ENCODE measurements at regions not wholly inside any gene's neighbourhood (a gene's known extent, or its start where the extent isn't known, plus 50 kb on each side); places are given as distances from the start of the nearest gene placed in this dataset.

DNA sequence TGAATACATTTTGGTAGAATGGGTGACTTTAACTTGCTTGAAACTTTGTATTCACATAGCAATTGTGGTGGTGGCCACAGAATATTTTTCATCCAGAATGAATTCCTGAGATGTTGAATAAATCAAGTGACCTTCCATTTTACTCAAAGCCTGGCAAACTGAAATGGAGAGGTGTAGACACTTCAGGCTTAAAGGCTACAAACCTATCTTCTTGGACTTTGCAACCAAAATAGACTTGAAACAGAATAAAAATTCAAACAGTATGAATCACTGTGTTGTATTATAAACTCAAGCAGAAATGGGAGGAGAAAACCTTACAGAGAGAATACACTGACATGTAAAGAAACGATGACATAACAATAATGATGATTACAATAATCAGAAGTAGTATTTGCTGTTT is 371.6 kb downstream of the BCKDHB start:
- intact Hi-C loops (cut with micrococcal nuclease), result no loop called here
- Histone ChIP-seq H3K9me3 (replicated peaks in 1 of 2; ENCODE audit: control insufficient read depth in 1 of 2, insufficient read depth in 1 of 2, low read length in 2 of 2) (no peaks in the 10 kb centered on the region), H3K79me2 (ENCODE audit: insufficient read depth, low read length) (no peaks in the 10 kb centered on the region), H3K9ac (ENCODE audit: insufficient read depth, low read length, poor library complexity, severe bottlenecking) (no peak overlapping the region), H3K4me1 (ENCODE audit: control insufficient read depth in 1 of 2, insufficient read depth in 2 of 2, low read length in 2 of 2) (no peaks in the 10 kb centered on the region), H3K36me3 (replicated peaks in 1 of 2; ENCODE audit: control insufficient read depth in 1 of 2, insufficient read depth in 2 of 2, low read length in 2 of 2) (no peaks in the 10 kb centered on the region), H3K27me3 (ENCODE audit: control insufficient read depth in 2 of 2, insufficient read depth in 2 of 2, low read length in 2 of 2) (no peaks in the 10 kb centered on the region), H3K27ac (ENCODE audit: low read depth in 1 of 2, low read length in 2 of 2) (no peak overlapping the region), H2AFZ (ENCODE audit: insufficient read depth, low read depth, low read length, poor library complexity, severe bottlenecking) (no peak overlapping the region), H3K4me2 (replicated peaks; ENCODE audit: extremely low read depth, low read length, poor library complexity, severe bottlenecking) (no peak overlapping the region), H4K20me1 (ENCODE audit: insufficient read depth, low read length) (no peaks in the 10 kb centered on the region), H3K4me3 (replicated peaks in 1 of 3; ENCODE audit: low read depth in 2 of 3, low read length in 3 of 3) (no peak overlapping the region)
- TF ChIP-seq, protein P1, sequence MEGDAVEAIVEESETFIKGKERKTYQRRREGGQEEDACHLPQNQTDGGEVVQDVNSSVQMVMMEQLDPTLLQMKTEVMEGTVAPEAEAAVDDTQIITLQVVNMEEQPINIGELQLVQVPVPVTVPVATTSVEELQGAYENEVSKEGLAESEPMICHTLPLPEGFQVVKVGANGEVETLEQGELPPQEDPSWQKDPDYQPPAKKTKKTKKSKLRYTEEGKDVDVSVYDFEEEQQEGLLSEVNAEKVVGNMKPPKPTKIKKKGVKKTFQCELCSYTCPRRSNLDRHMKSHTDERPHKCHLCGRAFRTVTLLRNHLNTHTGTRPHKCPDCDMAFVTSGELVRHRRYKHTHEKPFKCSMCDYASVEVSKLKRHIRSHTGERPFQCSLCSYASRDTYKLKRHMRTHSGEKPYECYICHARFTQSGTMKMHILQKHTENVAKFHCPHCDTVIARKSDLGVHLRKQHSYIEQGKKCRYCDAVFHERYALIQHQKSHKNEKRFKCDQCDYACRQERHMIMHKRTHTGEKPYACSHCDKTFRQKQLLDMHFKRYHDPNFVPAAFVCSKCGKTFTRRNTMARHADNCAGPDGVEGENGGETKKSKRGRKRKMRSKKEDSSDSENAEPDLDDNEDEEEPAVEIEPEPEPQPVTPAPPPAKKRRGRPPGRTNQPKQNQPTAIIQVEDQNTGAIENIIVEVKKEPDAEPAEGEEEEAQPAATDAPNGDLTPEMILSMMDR (IDR thresholded peaks at IDR 0.05), result no peak
- H3K27me3 Mint-ChIP-seq (ENCODE audit: low read depth in 3 of 3), result peaks cover 0 to 3% (median 3%) of the 10 kb centered on the region in 3 donors
- H3K9me3 Mint-ChIP-seq, result peaks cover 0 to 4% (median 0%) of the 10 kb centered on the region in 7 donors
- H3K36me3 Mint-ChIP-seq, result no peaks in the 10 kb centered on the region
- DNase-seq, result no peak
- H3K4me3 Mint-ChIP-seq, result no peak overlapping the region
- H3K27ac Mint-ChIP-seq, result no peak overlapping the region
- no CpG with 5 or more reads among the region's 1 CpG for WGBS (ENCODE audit: insufficient coverage)
- no peaks in the 10 kb centered on the region for H3K4me1 Mint-ChIP-seq

DNA sequence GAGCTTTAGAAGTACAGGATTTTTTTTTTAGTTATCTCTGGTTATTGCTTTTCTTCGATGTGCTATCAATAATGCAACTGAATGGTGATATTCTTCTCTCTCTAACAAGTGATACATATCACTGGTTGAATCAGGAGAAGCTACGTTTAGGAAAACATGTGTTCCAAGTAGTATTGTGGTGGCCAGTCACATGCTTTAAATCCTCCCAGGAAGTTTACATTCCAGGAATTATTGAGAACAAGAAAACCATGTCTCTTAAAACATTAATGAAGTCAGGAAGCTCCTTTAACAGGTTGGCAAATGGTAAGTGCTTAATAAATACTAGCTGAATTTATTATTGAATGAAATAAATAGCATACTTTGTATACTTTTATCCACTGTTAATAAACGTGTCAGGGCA is 371.1 kb downstream of the BCKDHB start:
- no peaks in the 10 kb centered on the region for H3K36me3 ChIP-seq (replicated peaks in 1 of 2; ENCODE audit: control insufficient read depth in 1 of 2, insufficient read depth in 2 of 2, low read length in 2 of 2)
- Mint-ChIP-seq H3K9me3 (peaks cover 0 to 4% (median 0%) of the 10 kb centered on the region in 7 donors), H3K4me3 (no peak overlapping the region), H3K4me1 (no peaks in the 10 kb centered on the region), H3K27ac (no peak overlapping the region), H3K36me3 (no peaks in the 10 kb centered on the region), H3K27me3 (ENCODE audit: low read depth in 3 of 3) (peaks cover 0 to 3% (median 1%) of the 10 kb centered on the region in 3 donors)
- H3K9ac ChIP-seq (ENCODE audit: insufficient read depth, low read length, poor library complexity, severe bottlenecking), result no peak overlapping the region
- no peak for DNase-seq
- no peak overlapping the region for H2AFZ ChIP-seq (ENCODE audit: insufficient read depth, low read depth, low read length, poor library complexity, severe bottlenecking)
- no peaks in the 10 kb centered on the region for H3K9me3 ChIP-seq (replicated peaks in 1 of 2; ENCODE audit: control insufficient read depth in 1 of 2, insufficient read depth in 1 of 2, low read length in 2 of 2)
- WGBS (ENCODE audit: insufficient coverage), result no CpG with 5 or more reads among the region's 3 CpGs
- no peaks in the 10 kb centered on the region for H4K20me1 ChIP-seq (ENCODE audit: insufficient read depth, low read length)
- no peaks in the 10 kb centered on the region for H3K27me3 ChIP-seq (ENCODE audit: control insufficient read depth in 2 of 2, insufficient read depth in 2 of 2, low read length in 2 of 2)
- no peak overlapping the region for H3K27ac ChIP-seq (ENCODE audit: low read depth in 1 of 2, low read length in 2 of 2)
- intact Hi-C loops (cut with micrococcal nuclease), result no loop called here
- no peak overlapping the region for H3K4me3 ChIP-seq (replicated peaks in 1 of 3; ENCODE audit: low read depth in 2 of 3, low read length in 3 of 3)
- no peak overlapping the region for H3K4me2 ChIP-seq (replicated peaks; ENCODE audit: extremely low read depth, low read length, poor library complexity, severe bottlenecking)
- H3K4me1 ChIP-seq (ENCODE audit: control insufficient read depth in 1 of 2, insufficient read depth in 2 of 2, low read length in 2 of 2), result no peaks in the 10 kb centered on the region
- H3K79me2 ChIP-seq (ENCODE audit: insufficient read depth, low read length), result no peaks in the 10 kb centered on the region
- TF ChIP-seq, protein P1 (IDR thresholded peaks at IDR 0.05), result no peak

All from CD14-positive monocyte (primary cell).